GM23338 (cell line): ENCODE measurements at regions not wholly inside any gene's neighbourhood (a gene's known extent, or its start where the extent isn't known, plus 50 kb on each side); places are given as distances from the start of the nearest gene placed in this dataset.
A peak's percentile ranks its signal among the peaks of the same experiment; 100 is the strongest.

Experiments used
- ATAC-seq: fragments of 200-7000 bp; cut with Tn5 transposase; 3 replicates; pipeline ENCODE4 v1.9.1; 2020
- DNase-seq: peaks from one replicate; pipeline ENCODE4 v3.0.0-alpha.2; 2015; ENCODE audit warnings: low spot score
- H2AFZ ChIP-seq: fragments of 200-600 bp; sonication (generic); 2 replicates; pipeline ENCODE4 v1.8.0; 2016; ENCODE audit warnings: antibody characterized with exemption, mild to moderate bottlenecking, moderate library complexity
- H3F3A ChIP-seq: fragments of 200-600 bp; sonication (generic); replicated peaks from 2 replicates; pipeline ENCODE4 v1.8.0; 2017; ENCODE audit warnings: antibody characterized with exemption, mixed run types, low read depth
- H3K27ac ChIP-seq: fragments of 200-600 bp; sonication (generic); 2 replicates; pipeline ENCODE4 v1.6.1; 2016; ENCODE audit warnings: low read depth
- H3K27me3 ChIP-seq: fragments of 200-600 bp; sonication (generic); 2 replicates; pipeline ENCODE4 v1.8.0; 2016; ENCODE audit warnings: mild to moderate bottlenecking, mixed run types, moderate library complexity; ENCODE audit not compliant: insufficient read depth
- H3K36me3 ChIP-seq: fragments of 200-600 bp; sonication (generic); 2 replicates; pipeline ENCODE4 v1.8.0; 2016; ENCODE audit warnings: mild to moderate bottlenecking; ENCODE audit not compliant: insufficient read depth
- H3K4me1 ChIP-seq: fragments of 200-600 bp; sonication (generic); 2 replicates; pipeline ENCODE4 v1.8.0; 2016; ENCODE audit warnings: mild to moderate bottlenecking, moderate library complexity; ENCODE audit not compliant: insufficient read depth
- H3K4me2 ChIP-seq: fragments of 200-600 bp; sonication (generic); 2 replicates; pipeline ENCODE4 v1.7.1; 2017; ENCODE audit warnings: mixed run types
- H3K4me3 ChIP-seq: fragments of 200-600 bp; sonication (generic); 2 replicates; pipeline ENCODE4 v1.6.1; 2016; ENCODE audit warnings: mixed run types
- H3K79me2 ChIP-seq: fragments of 200-600 bp; sonication (generic); replicated peaks from 2 replicates; pipeline ENCODE4 v1.8.0; 2017; ENCODE audit warnings: mild to moderate bottlenecking; ENCODE audit not compliant: insufficient read depth
- H3K9me2 ChIP-seq: fragments of 200-600 bp; sonication (generic); 2 replicates; pipeline ENCODE4 v1.8.0; 2017; ENCODE audit not compliant: insufficient read depth
- H4K20me1 ChIP-seq: fragments of 200-600 bp; sonication (generic); replicated peaks from 2 replicates; pipeline ENCODE4 v1.8.0; 2017; ENCODE audit warnings: mild to moderate bottlenecking; ENCODE audit not compliant: insufficient read depth
- H3K27ac Mint-ChIP-seq: 2 replicates; pipeline ENCODE4 v1.8.0; 2020; ENCODE audit warnings: inconsistent platforms, mild to moderate bottlenecking, moderate library complexity, mixed read lengths
- H3K27me3 Mint-ChIP-seq: 3 replicates; pipeline ENCODE4 v1.8.0; 2022; ENCODE audit warnings: low read depth, mild to moderate bottlenecking, moderate library complexity, mixed read lengths, inconsistent platforms; ENCODE audit not compliant: insufficient read depth, poor library complexity
- H3K36me3 Mint-ChIP-seq: 3 replicates; pipeline ENCODE4 v1.8.0; 2021; ENCODE audit warnings: low read depth, mild to moderate bottlenecking, inconsistent platforms, moderate library complexity, mixed read lengths
- H3K4me1 Mint-ChIP-seq: 3 replicates; pipeline ENCODE4 v1.8.0; 2020; ENCODE audit warnings: mild to moderate bottlenecking, inconsistent platforms, mixed read lengths
- H3K4me3 Mint-ChIP-seq: 3 replicates; pipeline ENCODE4 v1.8.0; 2021; ENCODE audit warnings: moderate library complexity, mild to moderate bottlenecking, inconsistent platforms, mixed read lengths
- H3K9me3 Mint-ChIP-seq: 3 replicates; pipeline ENCODE4 v1.8.0; 2020; ENCODE audit warnings: moderate library complexity, mild to moderate bottlenecking, inconsistent platforms, mixed read lengths
- CREB1 ChIP-seq: fragments of 250-450 bp; sonication (Bioruptor Pico); IDR thresholded peaks from 2 replicates; pipeline ENCODE4 v1.5.0; 2020; ENCODE audit warnings: low read depth, mild to moderate bottlenecking, moderate library complexity
- CTCF ChIP-seq, 2 experiments: fragments of 200-600 bp in 1 of 2; sonication (generic) in 1 of 2; conservative IDR thresholded peaks; 2 replicates each; pipeline versions ENCODE4 v1.5.1 to v1.6.1; 2016 to 2017; ENCODE audit warnings: antibody characterized with exemption in 2 of 2, low read depth in 2 of 2, mild to moderate bottlenecking in 2 of 2, moderate library complexity in 1 of 2
- ETS1 ChIP-seq: IDR thresholded peaks from 2 replicates; pipeline ENCODE4 v1.6.1; 2016; ENCODE audit warnings: antibody characterized with exemption
- EZH2 ChIP-seq: fragments of 200-600 bp; sonication (generic); IDR thresholded peaks from one replicate; pipeline ENCODE4 v1.8.0; 2017; ENCODE audit warnings: antibody characterized with exemption, mild to moderate bottlenecking, low read depth; ENCODE audit not compliant: unreplicated experiment
- EZH2phosphoT487 ChIP-seq: fragments of 200-600 bp; sonication (generic); IDR thresholded peaks from one replicate; pipeline ENCODE4 v1.8.1; 2018; ENCODE audit warnings: antibody characterized with exemption; ENCODE audit not compliant: unreplicated experiment
- NANOG ChIP-seq: IDR thresholded peaks from 2 replicates; pipeline ENCODE4 v1.6.1; 2016; ENCODE audit warnings: antibody characterized with exemption, borderline replicate concordance
- POLR2AphosphoS5 ChIP-seq: IDR thresholded peaks from 2 replicates; pipeline ENCODE4 v1.6.1; 2016; ENCODE audit warnings: antibody characterized with exemption, low read depth
- REST ChIP-seq: IDR thresholded peaks from one replicate; pipeline ENCODE4 v1.6.1; 2018; ENCODE audit warnings: antibody characterized with exemption; ENCODE audit not compliant: unreplicated experiment
- STAT1 ChIP-seq: IDR thresholded peaks from one replicate; pipeline ENCODE4 v1.6.1; 2016; ENCODE audit warnings: antibody characterized with exemption; ENCODE audit not compliant: unreplicated experiment
- ZNF114 ChIP-seq: fragments of 250-450 bp; sonication (Bioruptor Pico); IDR thresholded peaks from 2 replicates; pipeline ENCODE4 v1.5.0; 2020; ENCODE audit warnings: mild to moderate bottlenecking, moderate library complexity
- ZNF331 ChIP-seq: fragments of 250-450 bp; sonication (Bioruptor Pico); IDR thresholded peaks from 2 replicates; pipeline ENCODE4 v1.5.0; 2020; ENCODE audit warnings: low read depth, mild to moderate bottlenecking, moderate library complexity

GRCh38 chrX:38954520-38954919 is 153.3 kb downstream of the MID1IP1 start:
- Mint-ChIP-seq H3K36me3 (no peaks in the 10 kb centered on the region), H3K27me3 (no peaks in the 10 kb centered on the region), H3K4me1 (no peaks in the 10 kb centered on the region), H3K9me3 (peaks cover 4% of the 10 kb centered on the region; the same call in 1 of the 3 replicates), H3K4me3 (no peak overlapping the region), H3K27ac (no peak overlapping the region)
- H3K4me3 ChIP-seq = no peak overlapping the region
- no peaks in the 10 kb centered on the region for H3K4me1 ChIP-seq
- H3K79me2 ChIP-seq = no peaks in the 10 kb centered on the region
- TF ChIP-seq EZH2phosphoT487 = no peak
- TF ChIP-seq REST = no peak
- no peak for TF ChIP-seq ZNF114 (CRISPR knock-in tag)
- TF ChIP-seq STAT1 = no peak
- TF ChIP-seq EZH2 = no peak
- TF ChIP-seq CREB1 = no peak
- no peak for TF ChIP-seq CTCF (conservative IDR thresholded peaks at IDR 0.05; ENCODE audit: low read depth in 2 of 2)
- TF ChIP-seq POLR2AphosphoS5 = no peak
- TF ChIP-seq NANOG = no peak
- no peak overlapping the region for H3K27ac ChIP-seq
- no peaks in the 10 kb centered on the region for H3K9me2 ChIP-seq
- no peaks in the 10 kb centered on the region for H4K20me1 ChIP-seq
- H3F3A ChIP-seq = no peaks in the 10 kb centered on the region
- no peak overlapping the region for H3K4me2 ChIP-seq
- ATAC-seq = no peak
- H3K27me3 ChIP-seq = no peaks in the 10 kb centered on the region
- no peaks in the 10 kb centered on the region for H3K36me3 ChIP-seq
- no peak overlapping the region for H2AFZ ChIP-seq
- no peak for DNase-seq

GRCh38 chrX:38959736-38960135 is 158.5 kb downstream of the MID1IP1 start:
- Mint-ChIP-seq H3K4me1 (peaks cover 10% of the 10 kb centered on the region; the same call in 1 of the 3 replicates), H3K27me3 (no peaks in the 10 kb centered on the region), H3K27ac (no peak overlapping the region), H3K4me3 (no peak overlapping the region), H3K9me3 (peaks cover 18% of the 10 kb centered on the region), H3K36me3 (peaks cover 15% of the 10 kb centered on the region; the same call in 2 of the 3 replicates)
- Histone ChIP-seq H3K27me3 (no peaks in the 10 kb centered on the region), H3K79me2 (no peaks in the 10 kb centered on the region), H3K9me2 (no peaks in the 10 kb centered on the region), H3K4me1 (0 out of 2 replicates have a peak, but pooled peaks cover 5% of the 10 kb centered on the region), H3K4me3 (no peak overlapping the region), H3K4me2 (no peak overlapping the region), H2AFZ (no peak overlapping the region), H3K36me3 (no peaks in the 10 kb centered on the region), H4K20me1 (no peaks in the 10 kb centered on the region), H3F3A (no peaks in the 10 kb centered on the region), H3K27ac (peak overlapping the region; percentile 67; the same call in 1 of the 2 replicates)
- ATAC-seq (no peak), DNase-seq (peak; percentile 37)
- TF ChIP-seq REST (no peak), CTCF (conservative IDR thresholded peaks at IDR 0.05; ENCODE audit: low read depth in 2 of 2) (no peak), STAT1 (no peak), ETS1 (no peak), CREB1 (no peak), ZNF331 (CRISPR knock-in tag) (no peak), ZNF114 (CRISPR knock-in tag) (no peak)
